ENCODE measurements at regions not wholly inside any gene's neighbourhood (a gene's known extent, or its start where the extent isn't known, plus 50 kb on each side); places are given as distances from the start of the nearest gene placed in this dataset.

DNA sequence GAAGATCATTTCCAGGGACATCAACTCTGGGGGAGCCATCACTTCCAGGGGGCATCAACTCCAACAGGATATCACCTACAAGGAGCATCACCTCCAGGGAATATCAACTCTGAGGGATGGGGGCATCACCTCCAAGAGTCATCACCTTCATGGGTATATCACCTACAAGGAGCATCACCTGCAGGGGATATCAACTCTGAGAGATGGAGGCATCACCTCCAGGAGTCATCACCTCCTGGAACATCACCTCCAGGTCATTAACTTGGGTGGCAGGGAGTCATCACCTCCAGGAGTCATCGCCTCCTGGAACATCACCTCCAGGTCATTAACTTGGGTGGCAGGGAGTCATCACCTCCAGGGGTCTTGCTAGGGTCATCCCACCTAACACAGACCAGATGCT is 167.6 kb downstream of the NDUFA10 start:
- DNase-seq (ENCODE audit: low read depth in 4 of 6, low spot score in 6 of 6): no peak
- H3K36me3 ChIP-seq (ENCODE audit: control insufficient read depth, insufficient read depth, low read length): no peaks in the 10 kb centered on the region
- no peak overlapping the region for H3K4me3 ChIP-seq (ENCODE audit: low read depth, low read length)
- no peak overlapping the region for H3K27ac ChIP-seq (ENCODE audit: low read depth, low read length)
- WGBS (ENCODE audit: insufficient coverage): 86% methylated on average over 1 of the region's 1 CpG
- H3K27me3 ChIP-seq (ENCODE audit: control insufficient read depth, insufficient read depth, low read length): no peaks in the 10 kb centered on the region
- no peaks in the 10 kb centered on the region for H3K4me1 ChIP-seq (ENCODE audit: control insufficient read depth, insufficient read depth, low read length)
- H3K9me3 ChIP-seq (ENCODE audit: control insufficient read depth, insufficient read depth, low read length): no peaks in the 10 kb centered on the region

DNA sequence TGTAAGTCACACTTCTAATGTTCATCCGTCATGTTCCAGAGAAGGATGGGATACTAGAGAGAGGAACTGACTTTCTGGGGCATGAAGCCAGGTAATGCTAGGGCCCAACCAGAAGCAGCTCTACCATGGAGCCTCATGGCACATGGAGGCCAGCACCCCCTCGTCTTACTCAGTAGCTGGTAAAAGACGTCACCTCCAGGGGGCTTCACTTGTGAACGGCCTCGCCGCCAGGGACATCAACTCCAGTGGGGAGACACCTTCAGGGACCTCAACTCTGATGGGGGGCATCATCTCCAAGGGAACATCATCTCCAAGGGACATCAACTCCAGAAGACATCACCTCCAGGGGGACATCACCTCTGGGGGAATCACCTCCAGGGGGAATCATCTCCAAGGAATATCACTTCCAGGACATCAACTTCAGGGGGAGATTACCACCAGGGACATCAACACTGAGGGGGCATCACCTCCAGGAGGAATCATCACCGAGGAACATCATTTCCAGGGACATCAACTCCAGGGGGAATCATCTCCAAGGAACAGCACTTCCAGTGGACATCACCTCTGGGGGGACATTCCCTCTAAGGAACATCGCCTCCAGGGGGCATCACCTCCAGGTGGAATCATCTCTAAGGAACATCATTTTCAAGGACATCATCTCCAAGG is 168.4 kb downstream of the NDUFA10 start:
- Histone ChIP-seq H3K27me3 (ENCODE audit: control insufficient read depth, insufficient read depth, low read length) (no peaks in the 10 kb centered on the region), H3K27ac (ENCODE audit: low read depth, low read length) (no peak overlapping the region), H3K9me3 (ENCODE audit: control insufficient read depth, insufficient read depth, low read length) (no peaks in the 10 kb centered on the region), H3K4me3 (ENCODE audit: low read depth, low read length) (no peak overlapping the region), H3K4me1 (ENCODE audit: control insufficient read depth, insufficient read depth, low read length) (no peaks in the 10 kb centered on the region), H3K36me3 (ENCODE audit: control insufficient read depth, insufficient read depth, low read length) (no peaks in the 10 kb centered on the region)
- WGBS (ENCODE audit: insufficient coverage): 94% methylated on average over 8 of the region's 8 CpGs
- no peak for DNase-seq (ENCODE audit: low read depth in 4 of 6, low spot score in 6 of 6)

DNA sequence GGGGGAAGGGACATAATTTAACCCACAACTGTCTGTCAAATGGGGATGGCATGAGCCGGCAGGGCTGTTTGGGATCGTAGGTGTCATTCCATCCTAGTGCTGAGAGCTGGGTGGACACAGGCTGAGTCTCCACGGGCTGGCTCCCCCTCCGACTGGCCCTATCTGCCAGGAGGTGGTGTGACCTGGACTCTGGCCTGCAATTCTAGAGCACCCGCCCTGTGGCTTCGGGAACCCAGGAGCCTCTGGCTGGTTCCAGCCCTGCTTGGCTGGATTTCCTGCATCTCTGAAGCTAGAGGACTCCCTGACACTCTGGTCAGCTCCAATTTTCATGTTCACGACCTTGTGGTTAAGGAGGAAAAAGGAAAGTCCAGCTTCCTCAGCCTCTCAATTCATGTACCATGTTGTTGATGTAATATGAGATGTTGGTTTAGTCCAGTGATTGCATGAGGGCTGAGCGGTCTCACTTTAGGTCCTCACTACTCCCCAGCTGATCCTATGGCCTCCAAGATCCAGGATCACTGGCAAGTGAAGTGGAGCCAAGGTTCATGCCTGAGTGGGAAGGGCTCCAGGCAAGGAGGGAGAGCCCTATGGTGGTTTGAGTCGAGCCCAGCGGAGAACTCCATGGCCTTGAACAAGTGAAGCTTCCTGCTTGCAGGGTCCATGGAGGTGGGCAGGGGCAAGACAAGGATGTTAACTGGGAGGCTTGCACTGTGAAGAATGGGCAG is 169.1 kb downstream of the NDUFA10 start:
- Histone ChIP-seq H3K27me3 (ENCODE audit: control insufficient read depth, insufficient read depth, low read length) (no peaks in the 10 kb centered on the region), H3K27ac (ENCODE audit: low read depth, low read length) (no peak overlapping the region), H3K36me3 (ENCODE audit: control insufficient read depth, insufficient read depth, low read length) (no peaks in the 10 kb centered on the region), H3K9me3 (ENCODE audit: control insufficient read depth, insufficient read depth, low read length) (peaks cover 6% of the 10 kb centered on the region), H3K4me1 (ENCODE audit: control insufficient read depth, insufficient read depth, low read length) (no peaks in the 10 kb centered on the region), H3K4me3 (ENCODE audit: low read depth, low read length) (no peak overlapping the region)
- no peak for DNase-seq (ENCODE audit: low read depth in 4 of 6, low spot score in 6 of 6)
- 93% methylated on average over 8 of the region's 10 CpGs for WGBS (ENCODE audit: insufficient coverage)

DNA sequence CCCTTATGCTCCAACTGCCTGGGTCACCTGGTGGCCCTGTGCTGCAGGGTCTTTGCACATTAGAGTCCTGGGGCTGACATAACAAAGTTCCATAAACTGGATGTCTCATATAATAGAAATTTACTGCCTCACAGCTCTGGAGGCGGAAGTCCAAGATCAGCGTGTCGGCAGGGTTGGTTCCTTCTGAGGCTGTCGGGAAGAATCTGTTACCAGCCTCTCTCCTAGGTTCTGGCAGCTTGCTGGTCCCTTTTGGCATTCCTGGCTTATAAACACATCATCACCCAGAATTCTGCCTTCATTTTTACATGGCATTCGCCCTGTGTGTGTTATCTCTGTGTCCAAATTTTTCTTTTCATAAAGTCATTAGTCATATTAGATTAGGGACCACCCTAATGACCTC is 170.5 kb downstream of the NDUFA10 start:
- no peak overlapping the region for H3K4me3 ChIP-seq (ENCODE audit: low read depth, low read length)
- H3K27ac ChIP-seq (ENCODE audit: low read depth, low read length): no peak overlapping the region
- no peaks in the 10 kb centered on the region for H3K27me3 ChIP-seq (ENCODE audit: control insufficient read depth, insufficient read depth, low read length)
- WGBS (ENCODE audit: insufficient coverage): 100% methylated on average over 2 of the region's 5 CpGs
- H3K36me3 ChIP-seq (ENCODE audit: control insufficient read depth, insufficient read depth, low read length): no peaks in the 10 kb centered on the region
- peaks cover 6% of the 10 kb centered on the region for H3K9me3 ChIP-seq (ENCODE audit: control insufficient read depth, insufficient read depth, low read length)
- DNase-seq (ENCODE audit: low read depth in 4 of 6, low spot score in 6 of 6): no peak
- H3K4me1 ChIP-seq (ENCODE audit: control insufficient read depth, insufficient read depth, low read length): no peaks in the 10 kb centered on the region

DNA sequence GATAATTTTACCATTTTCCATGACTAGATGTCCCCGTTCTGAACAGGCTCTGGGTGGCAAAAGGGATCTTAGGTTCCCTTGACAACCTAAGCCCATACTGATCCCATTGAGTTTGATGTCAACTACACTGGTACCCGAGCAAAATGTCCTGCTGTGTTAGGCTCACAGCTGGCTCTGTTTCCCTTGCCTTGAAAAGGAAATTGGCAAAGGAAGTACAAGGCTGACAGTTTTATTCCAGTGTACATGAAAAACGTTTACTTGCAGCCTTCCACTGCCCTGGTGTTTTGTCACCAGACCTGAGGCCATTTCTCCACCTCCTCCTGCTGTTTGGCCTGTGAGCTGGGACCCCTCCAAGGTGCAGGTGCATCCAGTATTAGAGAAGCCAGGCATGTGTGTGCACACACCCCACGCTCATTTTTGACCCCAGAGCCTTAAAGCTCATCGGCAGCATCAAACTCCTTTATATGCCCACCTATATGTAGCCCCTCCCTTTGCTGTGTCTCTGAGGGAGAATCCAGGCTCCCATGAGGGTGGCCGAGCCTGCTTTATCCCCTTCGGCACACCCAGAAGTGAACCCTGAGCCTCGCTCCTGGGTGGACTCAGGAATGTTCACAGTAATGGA is 171.3 kb downstream of the NDUFA10 start:
- DNase-seq (ENCODE audit: low read depth in 4 of 6, low spot score in 6 of 6): peak in 2 of 6 donors; percentile 37 to 42
- no peaks in the 10 kb centered on the region for H3K4me1 ChIP-seq (ENCODE audit: control insufficient read depth, insufficient read depth, low read length)
- no peak overlapping the region for H3K4me3 ChIP-seq (ENCODE audit: low read depth, low read length)
- peaks cover 6% of the 10 kb centered on the region for H3K9me3 ChIP-seq (ENCODE audit: control insufficient read depth, insufficient read depth, low read length)
- H3K27ac ChIP-seq (ENCODE audit: low read depth, low read length): no peak overlapping the region
- H3K27me3 ChIP-seq (ENCODE audit: control insufficient read depth, insufficient read depth, low read length): no peaks in the 10 kb centered on the region
- no peaks in the 10 kb centered on the region for H3K36me3 ChIP-seq (ENCODE audit: control insufficient read depth, insufficient read depth, low read length)
- 57% methylated on average over 8 of the region's 8 CpGs for WGBS (ENCODE audit: insufficient coverage)

DNA sequence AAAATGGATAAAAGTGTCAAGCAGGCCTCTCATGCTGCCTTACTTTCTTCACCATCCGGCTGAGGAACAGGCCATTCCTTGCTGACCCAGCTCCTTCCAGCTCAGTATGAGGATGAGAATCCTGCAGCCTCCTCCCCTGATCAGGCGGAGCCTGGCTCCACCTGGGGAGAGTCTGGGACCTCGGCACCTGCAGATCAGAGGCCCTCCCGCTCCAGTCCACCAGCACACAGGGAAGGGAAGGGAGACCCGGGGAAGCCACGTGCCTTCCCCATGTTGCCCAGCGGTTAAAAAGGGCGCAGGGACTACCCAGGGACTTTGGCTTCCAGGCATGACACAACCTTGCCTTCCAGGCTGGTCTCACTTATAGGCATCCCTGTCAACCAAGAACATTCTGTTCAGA is 172.0 kb downstream of the NDUFA10 start:
- DNase-seq (ENCODE audit: low read depth in 4 of 6, low spot score in 6 of 6): no peak
- WGBS (ENCODE audit: insufficient coverage): 94% methylated on average over 6 of the region's 8 CpGs
- H3K36me3 ChIP-seq (ENCODE audit: control insufficient read depth, insufficient read depth, low read length): no peaks in the 10 kb centered on the region

DNA sequence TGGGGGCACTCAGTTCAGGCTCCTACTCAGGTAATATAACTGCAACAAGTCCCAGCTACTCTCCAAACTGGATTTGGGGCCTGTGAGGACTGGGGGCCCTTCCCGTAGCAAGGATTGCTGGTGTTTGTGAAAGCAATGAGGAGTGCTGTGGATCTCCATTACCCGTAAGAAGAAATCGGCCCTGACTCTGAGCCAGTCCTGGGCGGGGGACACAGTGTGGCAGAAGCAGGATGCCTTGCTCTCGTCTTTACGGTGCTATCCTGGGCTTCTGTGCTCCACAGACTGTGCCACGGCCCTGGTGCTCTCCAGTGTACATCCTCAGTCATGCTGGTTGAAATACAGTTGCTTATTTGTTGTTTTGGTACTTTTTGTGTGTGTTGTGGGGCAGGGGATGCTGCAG is 172.9 kb downstream of the NDUFA10 start:
- peaks cover 6% of the 10 kb centered on the region for H3K9me3 ChIP-seq (ENCODE audit: control insufficient read depth, insufficient read depth, low read length)
- no peak overlapping the region for H3K4me3 ChIP-seq (ENCODE audit: low read depth, low read length)
- no peak for DNase-seq (ENCODE audit: low read depth in 4 of 6, low spot score in 6 of 6)
- no peaks in the 10 kb centered on the region for H3K36me3 ChIP-seq (ENCODE audit: control insufficient read depth, insufficient read depth, low read length)
- H3K4me1 ChIP-seq (ENCODE audit: control insufficient read depth, insufficient read depth, low read length): no peaks in the 10 kb centered on the region
- H3K27ac ChIP-seq (ENCODE audit: low read depth, low read length): no peak overlapping the region
- 98% methylated on average over 7 of the region's 7 CpGs for WGBS (ENCODE audit: insufficient coverage)
- H3K27me3 ChIP-seq (ENCODE audit: control insufficient read depth, insufficient read depth, low read length): no peaks in the 10 kb centered on the region

More for the DNA sequence above, 172.0 kb downstream of the NDUFA10 start:
- no peak overlapping the region for H3K27ac ChIP-seq (ENCODE audit: low read depth, low read length)
- no peaks in the 10 kb centered on the region for H3K27me3 ChIP-seq (ENCODE audit: control insufficient read depth, insufficient read depth, low read length)
- H3K4me3 ChIP-seq (ENCODE audit: low read depth, low read length): no peak overlapping the region
- H3K9me3 ChIP-seq (ENCODE audit: control insufficient read depth, insufficient read depth, low read length): peaks cover 6% of the 10 kb centered on the region
- no peaks in the 10 kb centered on the region for H3K4me1 ChIP-seq (ENCODE audit: control insufficient read depth, insufficient read depth, low read length)

DNA sequence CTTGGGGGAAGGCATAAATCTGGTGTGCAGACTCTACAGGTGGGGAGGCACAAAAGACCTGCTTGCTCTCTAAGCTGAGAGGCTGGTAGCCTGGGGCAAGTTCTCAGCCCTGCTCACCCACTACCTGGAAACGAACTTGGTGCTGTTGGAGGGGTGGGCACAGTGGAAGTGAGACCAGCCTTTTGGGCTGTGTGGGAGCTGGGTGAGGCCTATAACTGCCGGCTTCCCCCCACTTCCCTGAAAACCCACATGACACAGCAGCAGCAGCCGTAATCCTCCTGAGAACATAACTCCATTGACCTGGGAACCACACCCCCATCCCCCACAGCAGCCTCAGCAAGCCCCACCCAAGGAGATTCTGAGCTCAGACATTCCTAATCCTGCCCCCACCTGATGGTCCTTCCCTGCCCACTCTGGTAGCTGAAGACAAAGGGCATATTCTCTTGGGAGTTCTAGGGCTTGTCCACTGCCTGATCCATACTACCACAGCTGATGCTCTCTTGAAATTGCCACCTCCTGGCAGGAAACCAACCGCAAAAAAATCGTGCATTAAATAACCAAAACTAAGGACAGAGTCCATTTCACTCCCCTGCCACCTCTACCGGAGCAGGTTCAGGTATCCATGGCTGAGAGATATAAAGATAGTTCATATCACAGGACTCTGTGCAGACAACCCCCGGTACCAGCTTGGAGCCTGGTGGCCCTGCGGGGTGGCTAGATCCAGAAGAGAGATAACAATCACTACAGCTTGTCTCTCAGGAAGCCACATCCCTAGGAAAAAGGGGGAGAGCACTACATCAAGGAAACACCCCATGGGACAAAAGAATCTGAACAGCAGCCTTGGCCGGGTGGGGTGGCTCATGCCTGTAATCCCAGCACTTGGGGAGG is 178.1 kb downstream of the NDUFA10 start:
- no peaks in the 10 kb centered on the region for H3K27me3 ChIP-seq (ENCODE audit: control insufficient read depth, insufficient read depth, low read length)
- no peaks in the 10 kb centered on the region for H3K4me1 ChIP-seq (ENCODE audit: control insufficient read depth, insufficient read depth, low read length)
- no peak overlapping the region for H3K27ac ChIP-seq (ENCODE audit: low read depth, low read length)
- 82% methylated on average over 4 of the region's 9 CpGs for WGBS (ENCODE audit: insufficient coverage)
- no peaks in the 10 kb centered on the region for H3K36me3 ChIP-seq (ENCODE audit: control insufficient read depth, insufficient read depth, low read length)
- H3K4me3 ChIP-seq (ENCODE audit: low read depth, low read length): no peak overlapping the region
- DNase-seq (ENCODE audit: low read depth in 4 of 6, low spot score in 6 of 6): no peak
- peaks cover 6% of the 10 kb centered on the region for H3K9me3 ChIP-seq (ENCODE audit: control insufficient read depth, insufficient read depth, low read length)

DNA sequence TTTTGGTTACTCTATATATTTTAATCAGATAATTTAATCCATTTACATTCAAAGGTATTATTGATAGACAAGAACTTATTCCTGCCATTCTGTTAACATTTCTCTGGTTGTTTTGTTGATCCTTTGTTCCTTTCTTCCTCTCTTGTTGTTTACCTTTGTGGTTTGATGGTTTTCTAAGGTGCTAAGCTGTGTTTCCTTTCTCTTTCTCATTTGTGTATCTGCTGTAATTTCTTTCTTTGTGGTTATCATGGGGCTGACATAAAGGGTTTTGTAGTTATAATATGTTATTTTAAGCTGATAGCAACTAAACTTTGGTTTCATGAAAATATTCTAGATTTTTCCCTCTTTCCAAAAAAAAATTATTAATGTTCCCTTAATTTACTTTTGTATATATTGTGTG is 179.2 kb downstream of the NDUFA10 start:
- Histone ChIP-seq H3K27me3 (ENCODE audit: control insufficient read depth, insufficient read depth, low read length) (no peaks in the 10 kb centered on the region), H3K27ac (ENCODE audit: low read depth, low read length) (no peak overlapping the region), H3K4me1 (ENCODE audit: control insufficient read depth, insufficient read depth, low read length) (no peaks in the 10 kb centered on the region), H3K36me3 (ENCODE audit: control insufficient read depth, insufficient read depth, low read length) (no peaks in the 10 kb centered on the region), H3K9me3 (ENCODE audit: control insufficient read depth, insufficient read depth, low read length) (no peaks in the 10 kb centered on the region), H3K4me3 (ENCODE audit: low read depth, low read length) (no peak overlapping the region)
- DNase-seq (ENCODE audit: low read depth in 4 of 6, low spot score in 6 of 6): no peak

Measured in spinal cord (tissue), 9 donors.